B cell (primary cell): ENCODE measurements at regions not wholly inside any gene's neighbourhood (a gene's known extent, or its start where the extent isn't known, plus 50 kb on each side); places are given as distances from the start of the nearest gene placed in this dataset.

Experiments used
- ATAC-seq: fragments of 200-7000 bp; cut with Tn5 transposase; one replicate; pipeline ENCODE4 v1.10.0; 2021; ENCODE audit warnings: low read depth, mild to moderate bottlenecking, moderate number of reproducible peaks, moderate library complexity
- CTCF ChIA-PET: fragments of 350-600 bp; sonication (Branson Sonifier 250); formaldehyde crosslinking; loops from one replicate; lab custom pipeline; 2021; ENCODE audit warnings: antibody characterized with exemption, inconsistent platforms; lab: Charles Lee
- POLR2A ChIA-PET: fragments of 350-600 bp; sonication (Branson Sonifier 250); formaldehyde crosslinking; loops from one replicate; lab custom pipeline; 2021; ENCODE audit warnings: antibody characterized with exemption; lab: Charles Lee
- DNase-seq: peaks from one replicate; pipeline ENCODE4 v3.0.0; 2013
- H2AFZ ChIP-seq: 2 replicates; pipeline ENCODE4 v1.6.1; 2012; ENCODE audit warnings: mild to moderate bottlenecking, low read depth, low read length; ENCODE audit not compliant: insufficient read depth, poor library complexity, severe bottlenecking
- H3K27ac ChIP-seq, 2 donors: 1 replicate in 1 of 2; 2 replicates in 1 of 2; pipeline ENCODE4 v1.5.1; 2012 to 2013; ENCODE audit warnings: low read length in 2 of 2, mild to moderate bottlenecking in 2 of 2, moderate library complexity in 1 of 2
- H3K27me3 ChIP-seq, 4 experiments: fragments of 200-600 bp in 1 of 4; sonication (generic) in 1 of 4; replicated peaks in 1 of 4; 1 replicate in 2 of 4; 2 replicates in 2 of 4; pipeline versions ENCODE4 v1.6.1 to v1.7.0; 2013 to 2016; ENCODE audit warnings: low read length in 3 of 4, mild to moderate bottlenecking in 2 of 4, mixed read lengths in 1 of 4, moderate library complexity in 1 of 4; ENCODE audit not compliant: insufficient read depth in 4 of 4, control insufficient read depth in 3 of 4; ENCODE audit errors: control extremely low read depth in 1 of 4
- H3K36me3 ChIP-seq, 2 experiments: replicated peaks in 1 of 2; 1 replicate in 1 of 2; 2 replicates in 1 of 2; pipeline versions ENCODE4 v1.6.1 to v1.7.1; 2013; ENCODE audit warnings: low read length in 1 of 2; ENCODE audit not compliant: insufficient read depth in 2 of 2, control insufficient read depth in 1 of 2; ENCODE audit errors: control extremely low read depth in 1 of 2, extremely low read depth in 1 of 2
- H3K4me1 ChIP-seq, 2 donors: fragments of 200-600 bp in 1 of 2; sonication (generic) in 1 of 2; 1 replicate in 1 of 2; 2 replicates in 1 of 2; pipeline versions ENCODE4 v1.5.1 to v1.6.1; 2013 to 2017; ENCODE audit warnings: low read length in 2 of 2; ENCODE audit not compliant: control insufficient read depth in 2 of 2, insufficient read depth in 2 of 2
- H3K4me2 ChIP-seq: replicated peaks from 2 replicates; pipeline ENCODE3; 2012; ENCODE audit warnings: mild to moderate bottlenecking, low read depth, low read length; ENCODE audit not compliant: poor library complexity, severe bottlenecking
- H3K4me3 ChIP-seq, 5 experiments: fragments of 200-600 bp in 1 of 5; sonication (generic) in 1 of 5; 1 replicate in 3 of 5; 2 replicates in 2 of 5; pipeline versions ENCODE4 v1.5.1 to v1.7.0; 2011 to 2016; ENCODE audit warnings: low read length in 4 of 5, mild to moderate bottlenecking in 4 of 5, low read depth in 2 of 5, control low read depth in 1 of 5, moderate library complexity in 1 of 5; ENCODE audit not compliant: insufficient read depth in 1 of 5; ENCODE audit errors: control extremely low read depth in 1 of 5, extremely low read depth in 1 of 5
- H3K79me2 ChIP-seq: fragments of 200-600 bp; sonication (generic); one replicate; pipeline ENCODE4 v1.6.0; 2016; ENCODE audit warnings: low read length; ENCODE audit not compliant: control insufficient read depth, insufficient read depth
- H3K9ac ChIP-seq: fragments of 200-600 bp; sonication (generic); 2 replicates; pipeline ENCODE4 v1.6.1; 2017; ENCODE audit warnings: mild to moderate bottlenecking, low read length, moderate library complexity
- H3K9me3 ChIP-seq, 3 donors: one replicate each; pipeline versions ENCODE4 v1.6.1 to v1.7.1; 2013; ENCODE audit warnings: low read length in 2 of 3; ENCODE audit not compliant: control insufficient read depth in 2 of 3, insufficient read depth in 1 of 3; ENCODE audit errors: control extremely low read depth in 1 of 3
- H4K20me1 ChIP-seq: 2 replicates; pipeline ENCODE4 v1.6.0; 2012; ENCODE audit warnings: mild to moderate bottlenecking, low read length; ENCODE audit not compliant: insufficient read depth, control insufficient read depth, poor library complexity, severe bottlenecking
- H3K27ac Mint-ChIP-seq: one replicate; pipeline ENCODE4 v1.8.0; 2021; ENCODE audit warnings: mixed read lengths
- H3K27me3 Mint-ChIP-seq: one replicate; pipeline ENCODE4 v1.8.0; 2021; ENCODE audit warnings: mixed read lengths
- H3K4me1 Mint-ChIP-seq: one replicate; pipeline ENCODE4 v1.8.0; 2021; ENCODE audit warnings: mixed read lengths
- H3K4me3 Mint-ChIP-seq: one replicate; pipeline ENCODE4 v1.8.0; 2021; ENCODE audit warnings: mixed read lengths
- H3K9me3 Mint-ChIP-seq: one replicate; pipeline ENCODE4 v1.8.0; 2022; ENCODE audit warnings: mixed read lengths; ENCODE audit not compliant: insufficient read depth
- EZH2 ChIP-seq: IDR thresholded peaks from 2 replicates; pipeline ENCODE4 v1.6.1; 2012; ENCODE audit warnings: borderline replicate concordance, low read depth, mild to moderate bottlenecking, moderate library complexity, low read length; ENCODE audit not compliant: insufficient read depth, poor library complexity, severe bottlenecking
- WGBS: methylation state at CpG from one replicate; pipeline ENCODE4 v1.1.5; 2013; ENCODE audit warnings: missing lambda C conversion rate; ENCODE audit not compliant: insufficient coverage; 5-methylcytosine and 5-hydroxymethylcytosine counted together
- intact Hi-C: fragments of 100-400 bp; cut with micrococcal nuclease; formaldehyde crosslinking; loops from one replicate; pipeline ENCODE4 v1.10.0; 2022
- TF ChIP-seq, protein P1 (sequence below): fragments of 200-600 bp; IDR thresholded peaks from one replicate; pipeline ENCODE4 v1.8.0; 2022; ENCODE audit warnings: antibody characterized with exemption, mild to moderate bottlenecking

- Histone ChIP-seq H3K4me1 (no peaks in the 10 kb centered on the region), H3K9ac (no peak overlapping the region), H3K4me2 (no peak overlapping the region), H3K4me3 (no peak overlapping the region), H3K9me3 (no peaks in the 10 kb centered on the region), H3K36me3 (no peaks in the 10 kb centered on the region), H2AFZ (no peak overlapping the region), H3K27ac (no peak overlapping the region), H3K27me3 (peaks cover 0 to 4% (median 1%) of the 10 kb centered on the region in 4 experiments), H3K79me2 (no peaks in the 10 kb centered on the region), H4K20me1 (no peaks in the 10 kb centered on the region)
- no CpG with 5 or more reads among the region's 8 CpGs for WGBS
- Mint-ChIP-seq H3K27ac (no peak overlapping the region), H3K4me1 (no peaks in the 10 kb centered on the region), H3K27me3 (peaks cover 17% of the 10 kb centered on the region), H3K4me3 (no peak overlapping the region), H3K9me3 (no peaks in the 10 kb centered on the region)
- POLR2A ChIA-PET = no interaction called here
- TF ChIP-seq EZH2 = no peak
- TF ChIP-seq, protein P1, sequence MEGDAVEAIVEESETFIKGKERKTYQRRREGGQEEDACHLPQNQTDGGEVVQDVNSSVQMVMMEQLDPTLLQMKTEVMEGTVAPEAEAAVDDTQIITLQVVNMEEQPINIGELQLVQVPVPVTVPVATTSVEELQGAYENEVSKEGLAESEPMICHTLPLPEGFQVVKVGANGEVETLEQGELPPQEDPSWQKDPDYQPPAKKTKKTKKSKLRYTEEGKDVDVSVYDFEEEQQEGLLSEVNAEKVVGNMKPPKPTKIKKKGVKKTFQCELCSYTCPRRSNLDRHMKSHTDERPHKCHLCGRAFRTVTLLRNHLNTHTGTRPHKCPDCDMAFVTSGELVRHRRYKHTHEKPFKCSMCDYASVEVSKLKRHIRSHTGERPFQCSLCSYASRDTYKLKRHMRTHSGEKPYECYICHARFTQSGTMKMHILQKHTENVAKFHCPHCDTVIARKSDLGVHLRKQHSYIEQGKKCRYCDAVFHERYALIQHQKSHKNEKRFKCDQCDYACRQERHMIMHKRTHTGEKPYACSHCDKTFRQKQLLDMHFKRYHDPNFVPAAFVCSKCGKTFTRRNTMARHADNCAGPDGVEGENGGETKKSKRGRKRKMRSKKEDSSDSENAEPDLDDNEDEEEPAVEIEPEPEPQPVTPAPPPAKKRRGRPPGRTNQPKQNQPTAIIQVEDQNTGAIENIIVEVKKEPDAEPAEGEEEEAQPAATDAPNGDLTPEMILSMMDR = no peak
- DNase-seq (no peak), ATAC-seq (no peak)
- intact Hi-C loops = no loop called here
- CTCF ChIA-PET = interaction anchor here (0.6 to 3.8 kb wide), 4 partner anchors 10 to 1011 kb away, joined by 3 to 28 read pairs (median 6); no protein-coding TSS in a partner anchor
Measured at GRCh38 chr3:137111497-137111896, 153.7 kb downstream of the IL20RB start.

- Histone ChIP-seq H3K27me3 (no peaks in the 10 kb centered on the region), H3K36me3 (no peaks in the 10 kb centered on the region), H3K4me1 (no peaks in the 10 kb centered on the region), H3K4me2 (no peak overlapping the region), H3K9me3 (no peaks in the 10 kb centered on the region), H3K9ac (no peak overlapping the region), H2AFZ (no peak overlapping the region), H3K27ac (no peak overlapping the region), H3K4me3 (no peak overlapping the region), H3K79me2 (no peaks in the 10 kb centered on the region), H4K20me1 (no peaks in the 10 kb centered on the region)
- no peak for DNase-seq
- intact Hi-C loops = no loop called here
- POLR2A ChIA-PET = no interaction called here
- Mint-ChIP-seq H3K4me3 (no peak overlapping the region), H3K9me3 (no peaks in the 10 kb centered on the region), H3K4me1 (no peaks in the 10 kb centered on the region), H3K27me3 (peaks cover 21% of the 10 kb centered on the region), H3K27ac (no peak overlapping the region)
- ATAC-seq = no peak
- no peak for TF ChIP-seq EZH2
- TF ChIP-seq, protein P1 = no peak
- CTCF ChIA-PET = no interaction called here
Measured at GRCh38 chr3:137116619-137117018, 158.8 kb downstream of the IL20RB start.
